Upper lobe of left lung (tissue), 6 donors: ENCODE measurements at regions not wholly inside any gene's neighbourhood (a gene's known extent, or its start where the extent isn't known, plus 50 kb on each side); places are given as distances from the start of the nearest gene placed in this dataset.

Source experiments
- ATAC-seq, 2 donors: fragments of 200-7000 bp; cut with Tn5 transposase; one replicate each; pipeline ENCODE4 v1.9.1; 2022; ENCODE audit warnings: mild to moderate bottlenecking in 2 of 2, moderate library complexity in 2 of 2; ENCODE audit not compliant: low FRiP score in 2 of 2
- DNase-seq, 2 donors: peaks; one replicate each; pipeline ENCODE4 v3.0.0-alpha.2; 2019 to 2020
- H3K27ac ChIP-seq, 4 donors: fragments of 200-600 bp; sonication (generic); one replicate each; pipeline ENCODE4 v1.5.1; 2016 to 2019
- H3K27me3 ChIP-seq, 4 donors: fragments of 200-600 bp; sonication (generic); one replicate each; pipeline ENCODE4 v1.5.1; 2017 to 2019
- H3K36me3 ChIP-seq, 4 donors: fragments of 200-600 bp; sonication (generic); one replicate each; pipeline ENCODE4 v1.5.1; 2016 to 2019
- H3K4me1 ChIP-seq, 4 donors: fragments of 200-600 bp; sonication (generic); one replicate each; pipeline ENCODE4 v1.5.1; 2018 to 2019
- H3K4me3 ChIP-seq, 4 donors: fragments of 200-600 bp; sonication (generic); one replicate each; pipeline ENCODE4 v1.5.1; 2017 to 2019; ENCODE audit warnings: mild to moderate bottlenecking in 2 of 4, moderate library complexity in 1 of 4
- H3K9me3 ChIP-seq, 4 donors: fragments of 200-600 bp; sonication (generic); one replicate each; pipeline ENCODE4 v1.5.1; 2018 to 2019
- CTCF ChIP-seq, 6 experiments: fragments of 450-650 bp in 4 of 6; fragments of 200-600 bp in 2 of 6; sonication (generic) in 2 of 6; IDR thresholded peaks; one replicate each; pipeline ENCODE4 v1.5.1; 2016 to 2019; ENCODE audit warnings: antibody characterized with exemption in 6 of 6
- EP300 ChIP-seq, 4 donors: sonication (generic); formaldehyde crosslinking; IDR thresholded peaks; one replicate each; pipeline ENCODE4 v1.5.1; 2017; ENCODE audit warnings: antibody characterized with exemption in 4 of 4, control low read depth in 2 of 4
- POLR2A ChIP-seq, 4 donors: fragments of 450-650 bp; IDR thresholded peaks; one replicate each; pipeline ENCODE4 v1.5.1; 2016 to 2017; ENCODE audit warnings: antibody characterized with exemption in 4 of 4, mild to moderate bottlenecking in 2 of 4
- POLR2AphosphoS5 ChIP-seq, 2 donors: sonication (generic); formaldehyde crosslinking; IDR thresholded peaks; one replicate each; pipeline ENCODE4 v1.5.1; 2017; ENCODE audit warnings: antibody characterized with exemption in 2 of 2
- WGBS, 2 donors: methylation state at CpG; one replicate each; pipeline ENCODE4 v1.1.5; 2017 to 2018; 5-methylcytosine and 5-hydroxymethylcytosine counted together
- donor health status: DM: no; HTN: no; CAD: no; lungs with moderate emphysema.
- donor health status: DM: no; HTN: yes; CAD: no; lungs with severe emphysema.

DNA sequence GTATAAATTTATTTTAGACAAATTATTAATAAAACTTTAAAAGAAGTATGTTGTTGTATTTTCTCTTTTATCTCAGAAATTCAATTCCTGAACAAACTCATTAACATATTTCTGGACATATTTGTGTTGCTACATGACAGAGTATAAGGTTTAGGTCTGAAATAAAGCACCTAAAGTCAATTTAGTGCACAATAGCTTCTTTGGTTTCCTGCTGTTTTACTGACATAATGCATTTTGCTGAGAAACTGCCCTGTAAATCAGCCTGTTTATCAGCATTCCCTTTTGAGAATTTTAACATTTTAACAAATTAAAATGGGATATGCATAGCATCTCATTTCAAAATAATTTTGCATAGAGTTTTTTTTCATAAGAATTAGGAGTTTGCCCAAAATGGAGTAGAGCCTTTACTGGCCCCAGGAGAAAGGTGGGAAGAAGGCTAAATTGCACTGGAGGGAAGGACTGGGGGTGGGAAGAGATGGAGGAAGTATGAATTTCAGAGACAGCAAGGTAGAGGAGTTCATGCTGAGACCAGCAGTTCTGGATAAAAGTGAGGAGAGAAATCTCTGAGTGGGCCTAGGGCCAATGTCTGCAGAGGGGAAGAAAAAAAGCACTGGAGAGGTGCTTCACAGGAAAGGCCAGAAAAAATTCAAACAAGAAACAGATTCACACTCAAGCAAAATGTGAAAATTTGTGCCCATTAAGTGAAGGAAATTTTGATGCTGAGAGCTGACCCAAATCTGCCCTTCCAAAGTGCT, 324.2 kb upstream of the HSF2 start:
- ATAC-seq: no peak
- no peaks in the 10 kb centered on the region for H3K9me3 ChIP-seq
- TF ChIP-seq CTCF (IDR thresholded peaks at IDR 0.05) (no peak), EP300 (IDR thresholded peaks at IDR 0.05) (no peak), POLR2A (IDR thresholded peaks at IDR 0.05) (no peak), POLR2AphosphoS5 (IDR thresholded peaks at IDR 0.05) (no peak)
- no peaks in the 10 kb centered on the region for H3K4me1 ChIP-seq
- no peak overlapping the region for H3K4me3 ChIP-seq
- no peaks in the 10 kb centered on the region for H3K36me3 ChIP-seq
- no peak for DNase-seq
- no peaks in the 10 kb centered on the region for H3K27me3 ChIP-seq
- H3K27ac ChIP-seq: no peak overlapping the region

DNA sequence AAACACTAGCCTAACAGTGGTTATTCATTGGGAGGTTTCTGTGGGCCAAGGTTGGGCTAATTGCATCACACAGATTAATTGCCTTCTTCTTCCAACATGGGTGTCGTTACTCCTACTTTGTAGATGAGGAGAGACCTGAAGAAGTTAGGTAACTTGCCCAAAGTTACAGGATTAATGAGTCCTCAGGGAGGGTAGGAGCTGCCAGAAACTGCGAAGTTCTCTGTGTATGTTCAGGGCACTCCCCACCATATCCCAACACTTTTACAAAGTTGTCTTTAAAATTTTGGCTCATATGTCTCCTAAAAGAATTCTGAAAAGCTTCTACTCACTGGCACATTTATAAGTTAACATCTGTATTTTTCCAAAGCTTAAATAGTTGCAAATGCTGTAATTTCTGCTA, 323.5 kb upstream of the HSF2 start:
- no peak overlapping the region for H3K27ac ChIP-seq
- WGBS, 2 donors: 43 to 51% methylated on average over 2 of the region's 2 CpGs
- no peak overlapping the region for H3K4me3 ChIP-seq
- no peaks in the 10 kb centered on the region for H3K4me1 ChIP-seq
- H3K9me3 ChIP-seq: no peaks in the 10 kb centered on the region
- H3K27me3 ChIP-seq: no peaks in the 10 kb centered on the region
- TF ChIP-seq POLR2A (IDR thresholded peaks at IDR 0.05): no peak
- no peak for TF ChIP-seq CTCF (IDR thresholded peaks at IDR 0.05)
- no peak for TF ChIP-seq EP300 (IDR thresholded peaks at IDR 0.05)
- no peak for TF ChIP-seq POLR2AphosphoS5 (IDR thresholded peaks at IDR 0.05)
- H3K36me3 ChIP-seq: no peaks in the 10 kb centered on the region
- DNase-seq: no peak
- ATAC-seq: no peak

- ATAC-seq (no peak), DNase-seq (no peak)
- no peak for TF ChIP-seq CTCF (IDR thresholded peaks at IDR 0.05)
- TF ChIP-seq POLR2A (IDR thresholded peaks at IDR 0.05): no peak
- TF ChIP-seq POLR2AphosphoS5 (IDR thresholded peaks at IDR 0.05): no peak
- no peak for TF ChIP-seq EP300 (IDR thresholded peaks at IDR 0.05)
- H3K9me3 ChIP-seq: no peaks in the 10 kb centered on the region
- WGBS, 2 donors: 96 to 98% methylated on average over 1 of the region's 1 CpG
- no peak overlapping the region for H3K4me3 ChIP-seq
- H3K4me1 ChIP-seq: no peaks in the 10 kb centered on the region
- H3K36me3 ChIP-seq: no peaks in the 10 kb centered on the region
- no peaks in the 10 kb centered on the region for H3K27me3 ChIP-seq
- H3K27ac ChIP-seq: no peak overlapping the region
These were observed 321.8 kb upstream of the HSF2 start for GRCh38 chr6:122077603-122078002.

GRCh38 chr6:122078481-122078880, 321.0 kb upstream of the HSF2 start:
- 82 to 86% methylated on average over 4 of the region's 4 CpGs for WGBS, 2 donors
- H3K9me3 ChIP-seq: no peaks in the 10 kb centered on the region
- no peak overlapping the region for H3K4me3 ChIP-seq
- no peaks in the 10 kb centered on the region for H3K4me1 ChIP-seq
- H3K27me3 ChIP-seq: no peaks in the 10 kb centered on the region
- H3K36me3 ChIP-seq: no peaks in the 10 kb centered on the region
- ATAC-seq: no peak
- DNase-seq: no peak
- H3K27ac ChIP-seq: no peak overlapping the region
- TF ChIP-seq EP300 (IDR thresholded peaks at IDR 0.05): no peak
- TF ChIP-seq POLR2A (IDR thresholded peaks at IDR 0.05): no peak
- no peak for TF ChIP-seq CTCF (IDR thresholded peaks at IDR 0.05)
- no peak for TF ChIP-seq POLR2AphosphoS5 (IDR thresholded peaks at IDR 0.05)

GRCh38 chr6:122079916-122080315, 319.5 kb upstream of the HSF2 start:
- DNase-seq (no peak), ATAC-seq (no peak)
- Histone ChIP-seq H3K27me3 (no peaks in the 10 kb centered on the region), H3K27ac (no peak overlapping the region), H3K9me3 (no peaks in the 10 kb centered on the region), H3K36me3 (no peaks in the 10 kb centered on the region), H3K4me3 (no peak overlapping the region), H3K4me1 (no peaks in the 10 kb centered on the region)
- 84 to 87% methylated on average over 3 of the region's 3 CpGs for WGBS, 2 donors
- TF ChIP-seq EP300 (IDR thresholded peaks at IDR 0.05) (no peak), CTCF (IDR thresholded peaks at IDR 0.05) (no peak), POLR2A (IDR thresholded peaks at IDR 0.05) (no peak), POLR2AphosphoS5 (IDR thresholded peaks at IDR 0.05) (no peak)
